ENCODE measurements at regions not wholly inside any gene's neighbourhood (a gene's known extent, or its start where the extent isn't known, plus 50 kb on each side); places are given as distances from the start of the nearest gene placed in this dataset.

DNA sequence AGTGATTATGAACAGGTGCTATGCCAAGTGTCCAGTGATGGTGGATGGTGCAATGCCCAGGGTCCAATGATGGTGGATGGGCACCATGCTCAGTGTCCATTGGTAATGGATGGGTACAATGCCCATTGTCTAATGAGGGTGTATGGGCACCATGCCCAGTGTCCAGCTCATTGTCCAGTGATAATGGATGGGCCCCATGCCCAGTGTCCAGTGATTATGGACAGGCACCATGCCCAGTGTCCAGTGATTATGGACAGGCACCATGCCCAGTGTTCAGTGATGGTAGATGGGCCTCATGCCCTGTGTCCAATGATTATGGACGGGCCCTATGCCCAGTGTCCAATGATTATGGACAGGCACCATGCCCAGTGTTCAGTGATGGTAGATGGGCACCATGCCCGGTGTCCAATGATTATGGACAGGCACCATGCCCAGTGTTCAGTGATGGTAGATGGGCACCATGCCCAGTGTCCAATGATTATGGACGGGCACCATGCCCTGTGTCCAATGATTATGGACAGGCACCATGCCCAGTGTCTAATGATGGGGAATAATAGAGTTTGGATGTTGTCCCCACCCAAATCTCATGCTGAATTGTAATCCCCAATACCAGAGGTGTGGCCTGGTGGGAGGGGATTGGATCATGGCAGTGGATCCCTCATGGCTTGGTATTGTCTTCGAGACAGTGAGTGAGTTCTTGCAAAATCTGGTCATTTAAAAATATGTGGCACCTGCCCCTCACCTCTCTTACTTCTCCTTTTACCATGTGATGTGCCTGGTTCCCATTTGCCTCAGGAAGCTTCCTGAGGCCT lies 87.8 kb downstream of the ANKRD10 start:
- TF ChIP-seq, protein P1, sequence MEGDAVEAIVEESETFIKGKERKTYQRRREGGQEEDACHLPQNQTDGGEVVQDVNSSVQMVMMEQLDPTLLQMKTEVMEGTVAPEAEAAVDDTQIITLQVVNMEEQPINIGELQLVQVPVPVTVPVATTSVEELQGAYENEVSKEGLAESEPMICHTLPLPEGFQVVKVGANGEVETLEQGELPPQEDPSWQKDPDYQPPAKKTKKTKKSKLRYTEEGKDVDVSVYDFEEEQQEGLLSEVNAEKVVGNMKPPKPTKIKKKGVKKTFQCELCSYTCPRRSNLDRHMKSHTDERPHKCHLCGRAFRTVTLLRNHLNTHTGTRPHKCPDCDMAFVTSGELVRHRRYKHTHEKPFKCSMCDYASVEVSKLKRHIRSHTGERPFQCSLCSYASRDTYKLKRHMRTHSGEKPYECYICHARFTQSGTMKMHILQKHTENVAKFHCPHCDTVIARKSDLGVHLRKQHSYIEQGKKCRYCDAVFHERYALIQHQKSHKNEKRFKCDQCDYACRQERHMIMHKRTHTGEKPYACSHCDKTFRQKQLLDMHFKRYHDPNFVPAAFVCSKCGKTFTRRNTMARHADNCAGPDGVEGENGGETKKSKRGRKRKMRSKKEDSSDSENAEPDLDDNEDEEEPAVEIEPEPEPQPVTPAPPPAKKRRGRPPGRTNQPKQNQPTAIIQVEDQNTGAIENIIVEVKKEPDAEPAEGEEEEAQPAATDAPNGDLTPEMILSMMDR (IDR thresholded peaks at IDR 0.05), result no peak
- H3K4me3 ChIP-seq, result no peak overlapping the region
- DNase-seq (ENCODE audit: low spot score), result no peak
- H3K36me3 ChIP-seq, result no peaks in the 10 kb centered on the region
- no peaks in the 10 kb centered on the region for H3K9me3 ChIP-seq
- no peak overlapping the region for H3K27ac ChIP-seq
- no peaks in the 10 kb centered on the region for H3K27me3 ChIP-seq
- H3K4me1 ChIP-seq, result no peaks in the 10 kb centered on the region

All from right atrium auricular region (tissue), 2 donors.